Natural killer cell (primary cell): ENCODE measurements at regions not wholly inside any gene's neighbourhood (a gene's known extent, or its start where the extent isn't known, plus 50 kb on each side); places are given as distances from the start of the nearest gene placed in this dataset.

Experiments used
- ATAC-seq, 3 donors: fragments of 150-1000 bp in 2 of 3; fragments of 200-7000 bp in 1 of 3; cut with Tn5 transposase; 1 replicate in 1 of 3; 2 replicates in 2 of 3; pipeline ENCODE4 v1.10.0; 2021; ENCODE audit warnings: mild to moderate bottlenecking in 2 of 3, moderate library complexity in 2 of 3
- DNase-seq, 2 donors: peaks; one replicate each; pipeline versions ENCODE4 v3.0.0 to v3.0.0-alpha.2; 2013 to 2021; ENCODE audit warnings: mixed read lengths in 1 of 2
- H3K27ac ChIP-seq: one replicate; pipeline ENCODE4 v1.5.1; 2013; ENCODE audit warnings: mild to moderate bottlenecking, low read length
- H3K27me3 ChIP-seq: one replicate; pipeline ENCODE4 v1.6.1; 2013; ENCODE audit warnings: low read length; ENCODE audit not compliant: control insufficient read depth, insufficient read depth
- H3K36me3 ChIP-seq: one replicate; pipeline ENCODE4 v1.6.1; 2013; ENCODE audit warnings: low read length; ENCODE audit not compliant: control insufficient read depth, insufficient read depth
- H3K4me1 ChIP-seq: one replicate; pipeline ENCODE4 v1.6.1; 2013; ENCODE audit warnings: low read length; ENCODE audit not compliant: control insufficient read depth, insufficient read depth
- H3K4me3 ChIP-seq: one replicate; pipeline ENCODE4 v1.5.1; 2013; ENCODE audit warnings: low read length
- H3K9me3 ChIP-seq: one replicate; pipeline ENCODE4 v1.6.1; 2013; ENCODE audit warnings: low read length; ENCODE audit not compliant: control insufficient read depth, insufficient read depth
- H3K27ac Mint-ChIP-seq, 2 donors: one replicate each; pipeline ENCODE4 v1.8.0; 2022; ENCODE audit warnings: mild to moderate bottlenecking in 2 of 2, mixed read lengths in 2 of 2, moderate library complexity in 1 of 2
- H3K27me3 Mint-ChIP-seq, 2 donors: one replicate each; pipeline ENCODE4 v1.8.0; 2022; ENCODE audit warnings: low read depth in 2 of 2, mixed read lengths in 2 of 2
- H3K36me3 Mint-ChIP-seq: one replicate; pipeline ENCODE4 v1.8.0; 2022; ENCODE audit warnings: mixed read lengths
- H3K4me1 Mint-ChIP-seq, 2 donors: one replicate each; pipeline ENCODE4 v1.8.0; 2022; ENCODE audit warnings: mixed read lengths in 2 of 2
- H3K4me3 Mint-ChIP-seq: one replicate; pipeline ENCODE4 v1.8.0; 2022; ENCODE audit warnings: mild to moderate bottlenecking, moderate library complexity, mixed read lengths
- H3K9me3 Mint-ChIP-seq, 2 donors: one replicate each; pipeline ENCODE4 v1.8.0; 2022; ENCODE audit warnings: mixed read lengths in 2 of 2
- CTCF ChIP-seq: fragments of 200-600 bp; IDR thresholded peaks from one replicate; pipeline ENCODE4 v1.8.0; 2022; ENCODE audit warnings: antibody characterized with exemption
- WGBS: methylation state at CpG from one replicate; pipeline ENCODE4 v1.1.7; 2013; ENCODE audit warnings: missing lambda C conversion rate; ENCODE audit not compliant: insufficient coverage; 5-methylcytosine and 5-hydroxymethylcytosine counted together
- intact Hi-C: fragments of 100-400 bp; cut with micrococcal nuclease; formaldehyde crosslinking; loops from one replicate; pipeline ENCODE4 v1.14.2; 2022

- WGBS, result 62% methylated on average over 1 of the region's 1 CpG
- H3K27ac Mint-ChIP-seq, result no peak overlapping the region
- H3K9me3 Mint-ChIP-seq, result peaks cover 5 to 34% of the 10 kb centered on the region in 2 donors
Measured at GRCh38 chr3:166663194-166663593, 716.9 kb downstream of the ZBBX start.

GRCh38 chr3:166661621-166662020 lies 718.5 kb downstream of the ZBBX start:
- Histone ChIP-seq H3K27me3 (no peaks in the 10 kb centered on the region), H3K4me3 (no peak overlapping the region), H3K36me3 (no peaks in the 10 kb centered on the region), H3K27ac (no peak overlapping the region), H3K4me1 (no peaks in the 10 kb centered on the region), H3K9me3 (peaks cover 4% of the 10 kb centered on the region)
- WGBS, result no CpG with 5 or more reads among the region's 1 CpG
- peaks cover 19% of the 10 kb centered on the region for H3K36me3 Mint-ChIP-seq
- no peak for ATAC-seq
- no peaks in the 10 kb centered on the region for H3K4me1 Mint-ChIP-seq
- H3K4me3 Mint-ChIP-seq, result no peak overlapping the region
- H3K27me3 Mint-ChIP-seq, result no peaks in the 10 kb centered on the region
- DNase-seq, result no peak
- peaks cover 6 to 33% of the 10 kb centered on the region in 2 donors for H3K9me3 Mint-ChIP-seq
- H3K27ac Mint-ChIP-seq, result no peak overlapping the region
- no peak for TF ChIP-seq CTCF
- intact Hi-C loops, result no loop called here

More at GRCh38 chr3:166663194-166663593, 716.9 kb downstream of the ZBBX start:
- no peaks in the 10 kb centered on the region for H3K27me3 Mint-ChIP-seq
- no peaks in the 10 kb centered on the region for H3K4me1 Mint-ChIP-seq
- Histone ChIP-seq H3K4me3 (no peak overlapping the region), H3K27ac (no peak overlapping the region), H3K4me1 (no peaks in the 10 kb centered on the region), H3K9me3 (peaks cover 4% of the 10 kb centered on the region), H3K27me3 (no peaks in the 10 kb centered on the region), H3K36me3 (no peaks in the 10 kb centered on the region)
- intact Hi-C loops, result no loop called here
- peaks cover 16% of the 10 kb centered on the region for H3K36me3 Mint-ChIP-seq
- no peak overlapping the region for H3K4me3 Mint-ChIP-seq
- no peak for TF ChIP-seq CTCF
- DNase-seq (no peak), ATAC-seq (no peak)

- Mint-ChIP-seq H3K4me1 (no peaks in the 10 kb centered on the region), H3K36me3 (peaks cover 23% of the 10 kb centered on the region), H3K4me3 (no peak overlapping the region), H3K9me3 (peaks cover 9 to 36% of the 10 kb centered on the region in 2 donors), H3K27ac (no peak overlapping the region), H3K27me3 (no peaks in the 10 kb centered on the region)
- no peak for ATAC-seq
- no peak overlapping the region for H3K27ac ChIP-seq
- H3K27me3 ChIP-seq, result no peaks in the 10 kb centered on the region
- intact Hi-C loops, result no loop called here
- H3K9me3 ChIP-seq, result peaks cover 4% of the 10 kb centered on the region
- H3K4me1 ChIP-seq, result no peaks in the 10 kb centered on the region
- no peaks in the 10 kb centered on the region for H3K36me3 ChIP-seq
- no peak for TF ChIP-seq CTCF
- no peak overlapping the region for H3K4me3 ChIP-seq
- DNase-seq, result no peak
Measured at GRCh38 chr3:166660962-166661361, 719.1 kb downstream of the ZBBX start.

- Histone ChIP-seq H3K4me3 (no peak overlapping the region), H3K27ac (no peak overlapping the region), H3K4me1 (no peaks in the 10 kb centered on the region), H3K36me3 (no peaks in the 10 kb centered on the region), H3K27me3 (no peaks in the 10 kb centered on the region), H3K9me3 (peaks cover 14% of the 10 kb centered on the region)
- H3K36me3 Mint-ChIP-seq, result no peaks in the 10 kb centered on the region
- TF ChIP-seq CTCF, result no peak
- intact Hi-C loops, result no loop called here
- peaks cover 10 to 21% of the 10 kb centered on the region in 2 donors for H3K9me3 Mint-ChIP-seq
- H3K27ac Mint-ChIP-seq, result no peak overlapping the region
- DNase-seq, result no peak
- no peaks in the 10 kb centered on the region for H3K4me1 Mint-ChIP-seq
- no peak overlapping the region for H3K4me3 Mint-ChIP-seq
- 80% methylated on average over 3 of the region's 3 CpGs for WGBS
- H3K27me3 Mint-ChIP-seq, result no peaks in the 10 kb centered on the region
- ATAC-seq, result no peak
Measured at GRCh38 chr3:166637984-166638530, 742.0 kb downstream of the ZBBX start.
